ENCODE measurements at regions not wholly inside any gene's neighbourhood (a gene's known extent, or its start where the extent isn't known, plus 50 kb on each side); places are given as distances from the start of the nearest gene placed in this dataset.

DNA sequence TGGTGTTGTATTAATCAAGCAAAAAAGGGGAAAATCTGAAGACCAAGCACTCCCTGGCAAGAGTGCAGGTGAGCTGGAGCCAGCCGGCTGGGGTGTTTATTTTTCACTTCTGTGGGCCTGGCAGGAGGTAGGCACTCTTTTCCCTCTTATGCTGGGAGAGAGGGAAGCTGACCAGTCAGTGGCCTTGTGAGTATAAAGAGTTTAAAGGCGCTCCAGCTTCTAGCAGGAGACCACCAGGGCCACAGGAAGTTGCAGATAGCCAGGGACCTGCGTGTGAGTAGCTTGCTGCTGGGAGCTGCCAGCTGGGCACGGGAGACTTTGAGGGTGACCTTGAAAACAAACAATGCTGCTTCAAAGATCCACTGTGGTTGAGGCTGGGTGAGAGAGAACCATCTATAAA lies 217.4 kb upstream of the PWP1 start:
- Histone ChIP-seq H3K27me3 (ENCODE audit: insufficient read depth, low read depth, severe bottlenecking) (no peaks in the 10 kb centered on the region), H3K9me3 (ENCODE audit: severe bottlenecking) (no peaks in the 10 kb centered on the region), H3K27ac (no peak overlapping the region), H3K4me3 (ENCODE audit: low read depth, low read length) (no peak overlapping the region), H3K36me3 (no peaks in the 10 kb centered on the region)
- TF ChIP-seq, protein P1, sequence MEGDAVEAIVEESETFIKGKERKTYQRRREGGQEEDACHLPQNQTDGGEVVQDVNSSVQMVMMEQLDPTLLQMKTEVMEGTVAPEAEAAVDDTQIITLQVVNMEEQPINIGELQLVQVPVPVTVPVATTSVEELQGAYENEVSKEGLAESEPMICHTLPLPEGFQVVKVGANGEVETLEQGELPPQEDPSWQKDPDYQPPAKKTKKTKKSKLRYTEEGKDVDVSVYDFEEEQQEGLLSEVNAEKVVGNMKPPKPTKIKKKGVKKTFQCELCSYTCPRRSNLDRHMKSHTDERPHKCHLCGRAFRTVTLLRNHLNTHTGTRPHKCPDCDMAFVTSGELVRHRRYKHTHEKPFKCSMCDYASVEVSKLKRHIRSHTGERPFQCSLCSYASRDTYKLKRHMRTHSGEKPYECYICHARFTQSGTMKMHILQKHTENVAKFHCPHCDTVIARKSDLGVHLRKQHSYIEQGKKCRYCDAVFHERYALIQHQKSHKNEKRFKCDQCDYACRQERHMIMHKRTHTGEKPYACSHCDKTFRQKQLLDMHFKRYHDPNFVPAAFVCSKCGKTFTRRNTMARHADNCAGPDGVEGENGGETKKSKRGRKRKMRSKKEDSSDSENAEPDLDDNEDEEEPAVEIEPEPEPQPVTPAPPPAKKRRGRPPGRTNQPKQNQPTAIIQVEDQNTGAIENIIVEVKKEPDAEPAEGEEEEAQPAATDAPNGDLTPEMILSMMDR (IDR thresholded peaks at IDR 0.05; ENCODE audit: low read depth, low read length), result no peak
- no peak for DNase-seq

DNA sequence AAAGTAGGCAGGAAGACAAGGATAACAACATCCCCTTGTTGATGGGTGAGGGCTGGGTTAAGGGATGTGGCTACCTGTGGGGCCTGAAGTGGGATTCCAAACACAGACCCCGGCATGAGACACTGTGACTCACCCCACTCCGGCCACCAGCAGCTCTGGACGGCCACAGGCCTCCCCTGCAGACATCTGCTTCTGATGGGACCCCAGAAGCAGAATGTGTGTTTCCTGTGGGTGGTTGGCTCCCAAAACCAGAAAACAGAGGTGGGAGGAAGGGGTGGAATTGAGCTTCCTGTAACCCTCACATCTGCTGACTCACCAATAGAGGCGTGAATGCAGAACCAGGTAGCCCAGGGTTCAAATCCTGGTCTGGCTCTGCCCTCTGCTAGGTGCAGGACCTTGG lies 216.6 kb upstream of the PWP1 start:
- Histone ChIP-seq H3K27ac (no peak overlapping the region), H3K36me3 (no peaks in the 10 kb centered on the region)
- DNase-seq, result no peak

DNA sequence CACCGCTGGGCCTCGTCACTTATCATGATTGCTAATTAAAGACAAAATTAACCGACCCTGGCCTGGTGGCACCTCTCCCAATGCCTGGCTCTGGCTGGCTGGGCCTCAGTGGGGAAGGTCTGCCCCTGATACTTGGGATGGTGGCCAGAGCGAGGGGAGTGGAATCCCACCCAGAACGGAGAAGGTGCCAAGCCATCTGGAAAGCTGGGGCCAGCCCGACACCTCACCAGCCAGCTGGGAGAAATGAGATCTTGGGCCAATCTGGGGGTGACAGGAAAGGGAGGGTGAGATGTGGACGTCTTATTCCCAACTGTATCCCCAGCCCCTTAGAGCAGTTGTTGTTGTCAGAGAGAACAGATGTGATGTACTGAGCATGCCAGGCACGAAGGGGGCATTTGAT lies 215.0 kb upstream of the PWP1 start:
- TF ChIP-seq, protein P1 (IDR thresholded peaks at IDR 0.05; ENCODE audit: low read depth, low read length), result no peak
- no peak overlapping the region for H3K27ac ChIP-seq
- H3K27me3 ChIP-seq (ENCODE audit: insufficient read depth, low read depth, severe bottlenecking), result no peaks in the 10 kb centered on the region
- no peak overlapping the region for H3K4me3 ChIP-seq (ENCODE audit: low read depth, low read length)
- H3K9me3 ChIP-seq (ENCODE audit: severe bottlenecking), result no peaks in the 10 kb centered on the region
- DNase-seq, result no peak
- no peaks in the 10 kb centered on the region for H3K36me3 ChIP-seq

More for the DNA sequence above, 216.6 kb upstream of the PWP1 start:
- Histone ChIP-seq H3K27me3 (ENCODE audit: insufficient read depth, low read depth, severe bottlenecking) (no peaks in the 10 kb centered on the region), H3K4me3 (ENCODE audit: low read depth, low read length) (no peak overlapping the region), H3K9me3 (ENCODE audit: severe bottlenecking) (no peaks in the 10 kb centered on the region)
- TF ChIP-seq, protein P1 (IDR thresholded peaks at IDR 0.05; ENCODE audit: low read depth, low read length), result no peak

DNA sequence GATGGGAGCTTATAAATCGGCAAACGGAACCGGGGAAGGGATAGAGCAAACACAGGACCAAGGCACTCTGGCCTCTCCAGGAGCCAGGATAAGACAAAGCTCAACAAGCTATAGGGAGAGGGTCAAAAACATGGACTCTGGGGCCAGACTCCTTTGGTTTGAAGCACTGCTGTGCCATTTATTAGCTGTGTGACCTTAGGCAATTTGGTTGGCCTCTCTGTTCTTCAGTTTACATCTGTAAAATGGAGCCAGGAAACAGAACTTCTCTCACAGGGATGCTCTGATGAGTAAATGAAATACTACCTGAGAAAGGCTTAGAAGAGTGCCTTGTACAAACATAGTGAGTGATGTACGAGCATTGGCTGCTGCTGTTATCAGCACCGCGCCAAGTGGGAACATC lies 213.3 kb upstream of the PWP1 start:
- DNase-seq, result no peak
- Histone ChIP-seq H3K9me3 (ENCODE audit: severe bottlenecking) (no peaks in the 10 kb centered on the region), H3K27ac (no peak overlapping the region), H3K27me3 (ENCODE audit: insufficient read depth, low read depth, severe bottlenecking) (no peaks in the 10 kb centered on the region), H3K4me3 (ENCODE audit: low read depth, low read length) (no peak overlapping the region), H3K36me3 (no peaks in the 10 kb centered on the region)
- TF ChIP-seq, protein P1 (IDR thresholded peaks at IDR 0.05; ENCODE audit: low read depth, low read length), result no peak

DNA sequence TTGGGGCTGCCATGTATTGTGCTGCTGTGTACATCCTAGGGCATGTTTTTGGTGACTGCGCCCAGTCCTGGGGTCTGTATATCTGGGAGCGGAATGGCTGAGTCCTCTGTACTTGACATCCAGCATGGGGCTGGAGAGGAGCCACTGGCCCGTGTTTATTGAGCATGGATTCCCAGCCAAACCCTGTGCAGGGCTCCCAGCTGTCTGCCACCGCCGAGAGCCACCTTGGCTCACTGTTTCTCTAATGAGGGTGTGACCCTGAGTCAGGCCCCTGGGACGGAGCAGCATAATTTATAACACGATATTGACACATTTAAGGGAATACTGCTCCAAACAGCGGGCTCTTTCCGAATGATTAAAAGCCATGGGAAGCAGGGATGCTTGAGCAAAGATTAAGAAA lies 211.5 kb upstream of the PWP1 start:
- Histone ChIP-seq H3K4me3 (ENCODE audit: low read depth, low read length) (no peak overlapping the region), H3K27me3 (ENCODE audit: insufficient read depth, low read depth, severe bottlenecking) (no peaks in the 10 kb centered on the region), H3K9me3 (ENCODE audit: severe bottlenecking) (no peaks in the 10 kb centered on the region), H3K27ac (no peak overlapping the region), H3K36me3 (no peaks in the 10 kb centered on the region)
- TF ChIP-seq, protein P1 (IDR thresholded peaks at IDR 0.05; ENCODE audit: low read depth, low read length), result no peak
- DNase-seq, result no peak

Data from WERI-Rb-1 (cell line).